Nephron progenitor cell (in vitro differentiated cells): ENCODE measurements at regions not wholly inside any gene's neighbourhood (a gene's known extent, or its start where the extent isn't known, plus 50 kb on each side); places are given as distances from the start of the nearest gene placed in this dataset.

Source experiments
- DNase-seq: peaks from one replicate; pipeline ENCODE4 v3.0.0; 2021
- H3K27ac Mint-ChIP-seq: 2 replicates; pipeline ENCODE4 v1.8.0; 2021; ENCODE audit warnings: mild to moderate bottlenecking, moderate library complexity, mixed read lengths
- H3K27me3 Mint-ChIP-seq: 2 replicates; pipeline ENCODE4 v1.8.0; 2021; ENCODE audit warnings: mild to moderate bottlenecking, low read depth, mixed read lengths; ENCODE audit not compliant: poor library complexity
- H3K36me3 Mint-ChIP-seq: 2 replicates; pipeline ENCODE4 v1.8.0; 2021; ENCODE audit warnings: low read depth, mixed read lengths
- H3K4me1 Mint-ChIP-seq: 2 replicates; pipeline ENCODE4 v1.8.0; 2021; ENCODE audit warnings: mixed read lengths
- H3K4me3 Mint-ChIP-seq: 2 replicates; pipeline ENCODE4 v1.8.0; 2021; ENCODE audit warnings: mild to moderate bottlenecking, moderate library complexity, mixed read lengths
- H3K9me3 Mint-ChIP-seq: 2 replicates; pipeline ENCODE4 v1.8.0; 2021; ENCODE audit warnings: mild to moderate bottlenecking, moderate library complexity, mixed read lengths
- TF ChIP-seq, protein P1 (sequence below): fragments of 200-600 bp; sonication (generic); IDR thresholded peaks from 2 replicates; pipeline ENCODE4 v1.5.0; 2021; ENCODE audit warnings: antibody characterized with exemption

- Mint-ChIP-seq H3K27ac (no peak overlapping the region), H3K4me3 (peak overlapping the region; percentile 5), H3K36me3 (no peaks in the 10 kb centered on the region), H3K27me3 (peaks cover 3% of the 10 kb centered on the region), H3K4me1 (peaks cover 17% of the 10 kb centered on the region), H3K9me3 (no peaks in the 10 kb centered on the region)
- TF ChIP-seq, protein P1, sequence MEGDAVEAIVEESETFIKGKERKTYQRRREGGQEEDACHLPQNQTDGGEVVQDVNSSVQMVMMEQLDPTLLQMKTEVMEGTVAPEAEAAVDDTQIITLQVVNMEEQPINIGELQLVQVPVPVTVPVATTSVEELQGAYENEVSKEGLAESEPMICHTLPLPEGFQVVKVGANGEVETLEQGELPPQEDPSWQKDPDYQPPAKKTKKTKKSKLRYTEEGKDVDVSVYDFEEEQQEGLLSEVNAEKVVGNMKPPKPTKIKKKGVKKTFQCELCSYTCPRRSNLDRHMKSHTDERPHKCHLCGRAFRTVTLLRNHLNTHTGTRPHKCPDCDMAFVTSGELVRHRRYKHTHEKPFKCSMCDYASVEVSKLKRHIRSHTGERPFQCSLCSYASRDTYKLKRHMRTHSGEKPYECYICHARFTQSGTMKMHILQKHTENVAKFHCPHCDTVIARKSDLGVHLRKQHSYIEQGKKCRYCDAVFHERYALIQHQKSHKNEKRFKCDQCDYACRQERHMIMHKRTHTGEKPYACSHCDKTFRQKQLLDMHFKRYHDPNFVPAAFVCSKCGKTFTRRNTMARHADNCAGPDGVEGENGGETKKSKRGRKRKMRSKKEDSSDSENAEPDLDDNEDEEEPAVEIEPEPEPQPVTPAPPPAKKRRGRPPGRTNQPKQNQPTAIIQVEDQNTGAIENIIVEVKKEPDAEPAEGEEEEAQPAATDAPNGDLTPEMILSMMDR = no peak
- no peak for DNase-seq
These were observed 1009.2 kb upstream of the FANCL start for GRCh38 chr2:59250307-59250677.

DNA sequence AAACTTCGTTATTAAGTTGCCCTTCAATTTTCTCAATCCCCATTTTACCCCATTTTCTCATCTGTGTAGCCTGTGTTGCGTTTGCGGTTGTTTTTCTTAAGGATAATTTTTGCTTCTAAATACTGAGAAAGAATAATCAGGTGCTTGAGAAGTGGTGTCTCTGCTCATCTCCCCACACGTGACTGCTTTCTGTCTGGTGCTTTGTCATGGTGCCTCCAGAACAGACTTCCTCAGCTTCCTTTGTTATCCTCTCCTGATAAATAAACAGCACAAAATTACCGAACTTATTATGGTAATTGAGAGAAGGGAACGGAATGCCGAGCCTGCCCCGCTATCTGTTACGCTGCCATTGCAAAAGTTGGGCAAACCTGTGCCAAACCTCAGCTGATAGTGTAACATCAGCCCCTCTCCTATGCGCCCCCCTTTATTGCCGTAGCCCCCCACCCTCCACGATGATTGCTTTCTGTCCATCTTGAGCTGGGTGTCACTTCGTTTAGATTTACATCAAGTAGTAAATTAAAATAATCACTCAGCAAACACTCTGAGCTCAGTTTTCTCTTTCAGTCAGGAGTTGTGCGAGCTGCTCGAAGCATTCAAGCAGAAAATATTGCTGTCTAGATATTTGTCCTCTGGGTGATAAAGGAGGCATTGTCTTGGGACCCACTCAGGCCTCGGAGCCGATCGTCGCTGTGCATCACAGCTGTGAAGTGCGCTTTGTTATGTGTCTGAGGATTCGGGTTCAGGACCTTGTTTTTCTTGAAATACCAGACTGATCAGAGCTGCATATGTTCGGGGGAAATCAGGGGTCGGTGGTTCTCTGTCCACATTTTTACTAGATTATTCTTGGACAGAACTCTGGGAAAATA is 1008.5 kb upstream of the FANCL start:
- TF ChIP-seq, protein P1 = no peak
- no peaks in the 10 kb centered on the region for H3K9me3 Mint-ChIP-seq
- peaks cover 3% of the 10 kb centered on the region for H3K27me3 Mint-ChIP-seq
- H3K4me1 Mint-ChIP-seq = peaks cover 17% of the 10 kb centered on the region
- H3K4me3 Mint-ChIP-seq = no peak overlapping the region
- H3K27ac Mint-ChIP-seq = peak overlapping the region; percentile 75
- H3K36me3 Mint-ChIP-seq = no peaks in the 10 kb centered on the region
- peak; percentile 12 for DNase-seq

GRCh38 chr2:59239146-59239545 is 998.0 kb upstream of the FANCL start:
- DNase-seq = no peak
- peaks cover 4% of the 10 kb centered on the region for H3K27me3 Mint-ChIP-seq
- TF ChIP-seq, protein P1 = no peak
- H3K36me3 Mint-ChIP-seq = no peaks in the 10 kb centered on the region
- H3K9me3 Mint-ChIP-seq = no peaks in the 10 kb centered on the region
- no peak overlapping the region for H3K4me3 Mint-ChIP-seq
- H3K27ac Mint-ChIP-seq = no peak overlapping the region
- peaks cover 12% of the 10 kb centered on the region for H3K4me1 Mint-ChIP-seq

DNA sequence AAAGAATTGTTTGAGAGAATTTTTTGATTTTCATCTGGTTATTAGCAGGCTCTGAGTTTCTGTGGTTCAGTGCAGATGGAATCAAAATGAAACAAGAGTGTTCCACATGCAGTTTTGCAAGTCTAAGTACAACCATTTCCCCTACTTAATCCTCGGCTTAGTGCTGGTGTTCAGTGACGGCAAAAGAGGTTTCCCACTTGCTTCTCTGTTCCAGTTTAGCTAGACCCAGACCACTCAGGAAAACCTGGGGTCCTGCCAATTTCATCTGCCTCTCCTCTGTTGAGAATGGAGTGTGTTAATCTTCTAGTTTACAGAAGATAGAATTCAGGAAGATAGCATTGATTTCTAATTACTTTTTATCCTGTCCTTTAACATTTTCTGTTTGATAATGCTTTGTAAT is 996.2 kb upstream of the FANCL start:
- H3K9me3 Mint-ChIP-seq = no peaks in the 10 kb centered on the region
- no peak overlapping the region for H3K27ac Mint-ChIP-seq
- H3K4me1 Mint-ChIP-seq = peaks cover 12% of the 10 kb centered on the region
- no peaks in the 10 kb centered on the region for H3K27me3 Mint-ChIP-seq
- DNase-seq = no peak
- H3K36me3 Mint-ChIP-seq = no peaks in the 10 kb centered on the region
- H3K4me3 Mint-ChIP-seq = no peak overlapping the region
- TF ChIP-seq, protein P1 = no peak

DNA sequence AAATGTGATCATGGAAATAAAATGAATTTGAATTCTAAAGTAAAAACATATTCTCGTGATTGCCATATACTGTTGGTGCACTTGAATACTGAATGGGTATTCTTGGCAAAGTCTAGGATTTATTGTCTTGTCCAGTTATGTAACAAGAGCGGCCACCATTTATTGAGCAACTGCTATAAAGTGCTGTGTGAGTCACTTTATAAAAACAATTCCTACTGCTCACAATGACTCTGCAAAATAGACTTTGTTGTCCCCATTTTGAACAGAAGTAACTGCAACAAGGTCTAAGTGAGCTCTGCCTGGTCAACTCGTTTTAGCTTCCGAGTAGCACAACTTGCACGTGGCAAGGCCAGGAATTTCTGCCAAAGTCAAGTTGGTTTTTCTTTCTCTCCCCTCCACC is 995.6 kb upstream of the FANCL start:
- peaks cover 12% of the 10 kb centered on the region for H3K4me1 Mint-ChIP-seq
- no peaks in the 10 kb centered on the region for H3K9me3 Mint-ChIP-seq
- peaks cover 3% of the 10 kb centered on the region for H3K27me3 Mint-ChIP-seq
- H3K27ac Mint-ChIP-seq = no peak overlapping the region
- no peaks in the 10 kb centered on the region for H3K36me3 Mint-ChIP-seq
- TF ChIP-seq, protein P1 = no peak
- H3K4me3 Mint-ChIP-seq = no peak overlapping the region
- DNase-seq = no peak

GRCh38 chr2:59233920-59234319 is 992.8 kb upstream of the FANCL start:
- Mint-ChIP-seq H3K4me1 (peaks cover 6% of the 10 kb centered on the region), H3K9me3 (no peaks in the 10 kb centered on the region), H3K4me3 (no peak overlapping the region), H3K27me3 (peaks cover 3% of the 10 kb centered on the region), H3K36me3 (no peaks in the 10 kb centered on the region), H3K27ac (no peak overlapping the region)
- TF ChIP-seq, protein P1 = no peak
- no peak for DNase-seq
